ENCODE measurements at regions not wholly inside any gene's neighbourhood (a gene's known extent, or its start where the extent isn't known, plus 50 kb on each side); places are given as distances from the start of the nearest gene placed in this dataset.

- TF ChIP-seq CTCF (IDR thresholded peaks at IDR 0.05; ENCODE audit: poor library complexity) (no peak), EZH2phosphoT487 (IDR thresholded peaks at IDR 0.05; ENCODE audit: low read depth, severe bottlenecking, unreplicated experiment) (no peak), EZH2 (IDR thresholded peaks at IDR 0.05; ENCODE audit: borderline replicate concordance) (no peak)
Measured at GRCh38 chr13:60936281-60936680, 479.4 kb downstream of the PCDH20 start.

Data from hepatocyte (in vitro differentiated cells).